ENCODE measurements at regions not wholly inside any gene's neighbourhood (a gene's known extent, or its start where the extent isn't known, plus 50 kb on each side); places are given as distances from the start of the nearest gene placed in this dataset.

- no peak overlapping the region for H3K4me3 ChIP-seq (ENCODE audit: low read depth, low read length)
- no peak for DNase-seq (ENCODE audit: low read depth)
Observed at GRCh38 chr21:18772897-18773296, 369.3 kb upstream of the TMPRSS15 start.

GRCh38 chr21:18776936-18777335 is 373.4 kb upstream of the TMPRSS15 start:
- no peak for TF ChIP-seq CTCF (conservative IDR thresholded peaks at IDR 0.05; ENCODE audit: low read depth, low read length)
- no peak for DNase-seq (ENCODE audit: low read depth)
- no peak overlapping the region for H3K4me3 ChIP-seq (ENCODE audit: low read depth, low read length)

More at GRCh38 chr21:18772897-18773296, 369.3 kb upstream of the TMPRSS15 start:
- no peak for TF ChIP-seq CTCF (conservative IDR thresholded peaks at IDR 0.05; ENCODE audit: low read depth, low read length)

- H3K4me3 ChIP-seq (ENCODE audit: low read depth, low read length), result no peak overlapping the region
- TF ChIP-seq CTCF (conservative IDR thresholded peaks at IDR 0.05; ENCODE audit: low read depth, low read length), result no peak
- no peak for DNase-seq (ENCODE audit: low read depth)
Observed at GRCh38 chr21:18782721-18783120, 379.1 kb upstream of the TMPRSS15 start.

GRCh38 chr21:18801468-18801867 is 397.9 kb upstream of the TMPRSS15 start:
- H3K4me3 ChIP-seq (ENCODE audit: low read depth, low read length), result no peak overlapping the region
- no peak for TF ChIP-seq CTCF (conservative IDR thresholded peaks at IDR 0.05; ENCODE audit: low read depth, low read length)
- DNase-seq (ENCODE audit: low read depth), result no peak

- no peak for TF ChIP-seq CTCF (conservative IDR thresholded peaks at IDR 0.05; ENCODE audit: low read depth, low read length)
- DNase-seq (ENCODE audit: low read depth), result no peak
- H3K4me3 ChIP-seq (ENCODE audit: low read depth, low read length), result no peak overlapping the region
Observed at GRCh38 chr21:18803624-18804023, 400.0 kb upstream of the TMPRSS15 start.

- TF ChIP-seq CTCF (conservative IDR thresholded peaks at IDR 0.05; ENCODE audit: low read depth, low read length), result no peak
- no peak overlapping the region for H3K4me3 ChIP-seq (ENCODE audit: low read depth, low read length)
- DNase-seq (ENCODE audit: low read depth), result no peak
Observed at GRCh38 chr21:18810136-18810535, 406.6 kb upstream of the TMPRSS15 start.

GRCh38 chr21:18812308-18812707 is 408.7 kb upstream of the TMPRSS15 start:
- no peak for DNase-seq (ENCODE audit: low read depth)
- no peak for TF ChIP-seq CTCF (conservative IDR thresholded peaks at IDR 0.05; ENCODE audit: low read depth, low read length)
- H3K4me3 ChIP-seq (ENCODE audit: low read depth, low read length), result no peak overlapping the region

Measured in epithelial cell of proximal tubule (primary cell).